CD4-positive, alpha-beta T cell treated with Interleukin-4 for 4 hours (primary cell): ENCODE measurements at regions not wholly inside any gene's neighbourhood (a gene's known extent, or its start where the extent isn't known, plus 50 kb on each side); places are given as distances from the start of the nearest gene placed in this dataset.
"Not testable (repeated sequence)": the region's sequence is repeated elsewhere in the genome, so short reads cannot be mapped to it uniquely, and the experiment has no call there.

ENCODE experiments used
- DNase-seq: peaks from one replicate; pipeline ENCODE4 v3.0.0-alpha.2; 2020

GRCh38 chr15:93811305-93811704 is 420.1 kb upstream of the MCTP2 start:
- no peak for DNase-seq

DNA sequence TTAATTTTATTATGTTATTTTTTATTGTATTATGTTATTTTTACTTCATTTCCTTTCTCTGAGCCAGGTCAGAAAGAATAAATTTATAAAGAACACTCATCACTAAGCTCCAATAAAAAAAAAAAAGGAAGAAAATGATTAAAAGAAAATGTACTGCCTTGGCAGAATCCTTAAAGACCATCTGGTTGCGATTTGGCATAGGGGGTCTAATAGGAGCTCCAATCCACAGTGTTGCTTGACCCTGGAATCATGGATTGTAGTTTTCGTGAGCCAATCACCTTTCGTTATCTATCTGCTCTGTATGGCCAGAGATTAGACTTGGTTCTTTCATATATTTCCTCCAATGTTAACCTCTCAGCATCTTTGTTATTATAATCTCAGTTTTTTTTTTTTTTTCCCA is 421.8 kb upstream of the MCTP2 start:
- DNase-seq: no peak

DNA sequence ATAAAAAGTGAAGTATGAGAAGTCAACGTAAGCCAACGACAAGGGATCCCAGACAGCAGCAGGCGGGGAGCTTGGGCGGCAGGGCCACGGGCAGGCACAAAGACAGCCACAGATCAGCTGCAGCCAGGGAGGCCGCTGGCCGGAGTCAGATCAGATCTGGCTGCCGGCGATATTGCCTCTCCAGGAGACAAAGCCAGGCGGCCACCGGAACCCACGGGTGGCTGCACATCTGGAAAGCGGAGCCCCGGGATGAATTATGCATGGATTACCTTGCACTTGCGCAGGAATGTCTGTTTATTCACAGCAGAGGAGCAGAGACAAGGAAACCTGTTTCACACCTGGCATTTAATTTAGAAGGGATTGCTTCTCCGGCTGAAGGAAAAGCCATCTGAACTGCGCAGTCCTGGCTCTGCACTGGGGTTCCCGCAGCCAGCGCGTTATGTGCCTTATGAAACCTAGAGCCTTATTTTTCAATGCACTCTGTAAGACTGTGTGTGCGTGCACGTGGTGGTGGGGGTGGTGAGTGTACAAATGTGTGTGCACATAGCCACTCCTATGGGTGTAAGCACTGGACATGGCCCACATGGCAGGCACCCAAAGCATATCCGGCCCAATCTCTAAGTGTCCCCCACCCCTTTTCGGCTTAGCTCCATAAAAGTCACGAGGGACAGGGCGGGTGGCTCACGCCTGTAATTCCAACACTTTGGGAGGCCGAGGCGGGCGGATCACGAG is 427.8 kb upstream of the MCTP2 start:
- no peak for DNase-seq

- DNase-seq: no peak
Measured at GRCh38 chr15:93801206-93801605, 430.2 kb upstream of the MCTP2 start.

GRCh38 chr15:93800805-93801204 is 430.6 kb upstream of the MCTP2 start:
- no peak for DNase-seq

DNA sequence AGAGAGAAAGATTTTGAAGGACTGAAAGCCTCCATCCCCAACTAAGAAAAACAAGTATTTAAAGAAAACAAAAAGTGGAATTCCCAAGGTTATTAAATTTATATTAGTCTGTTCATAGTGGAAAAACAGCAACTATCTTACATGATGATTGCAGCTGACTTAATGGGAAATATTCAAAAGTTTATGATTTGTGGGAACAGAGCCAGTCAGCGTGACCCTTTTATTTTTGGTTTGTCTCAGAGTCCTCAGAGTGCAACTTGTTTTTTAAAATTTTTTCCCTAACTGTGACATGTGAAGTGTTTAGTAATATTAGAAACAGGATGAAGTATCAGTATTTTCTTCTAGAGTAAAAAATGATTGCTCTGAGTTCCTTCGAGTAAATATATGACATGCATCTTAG is 441.9 kb upstream of the MCTP2 start:
- DNase-seq: no peak

DNA sequence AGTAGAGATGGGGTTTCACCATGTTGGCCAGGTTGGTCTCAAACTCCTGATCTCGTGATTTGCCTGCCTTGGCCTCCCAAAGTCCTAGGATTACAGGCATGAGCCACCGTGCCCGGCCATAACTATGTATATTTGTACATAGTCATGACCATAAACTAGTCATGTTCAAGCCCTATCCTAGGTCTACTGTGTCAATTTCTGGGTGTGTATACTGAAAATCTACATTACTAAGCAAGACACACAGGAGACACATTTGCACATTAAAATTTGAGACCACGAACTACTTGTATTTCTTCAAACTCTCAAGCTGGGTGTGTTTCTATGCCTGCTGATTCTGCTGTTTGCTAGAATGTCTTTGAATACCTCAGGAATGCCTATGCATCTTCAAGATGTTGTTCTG is 451.3 kb upstream of the MCTP2 start:
- DNase-seq: no peak

- no peak for DNase-seq
Measured at GRCh38 chr15:93779341-93779740, 452.0 kb upstream of the MCTP2 start.

GRCh38 chr15:93771196-93772030 is 459.9 kb upstream of the MCTP2 start:
- no peak for DNase-seq

GRCh38 chr15:93770788-93771187 is 460.6 kb upstream of the MCTP2 start:
- no peak for DNase-seq

- no peak for DNase-seq
Measured at GRCh38 chr15:93762036-93762435, 469.3 kb upstream of the MCTP2 start.

DNA sequence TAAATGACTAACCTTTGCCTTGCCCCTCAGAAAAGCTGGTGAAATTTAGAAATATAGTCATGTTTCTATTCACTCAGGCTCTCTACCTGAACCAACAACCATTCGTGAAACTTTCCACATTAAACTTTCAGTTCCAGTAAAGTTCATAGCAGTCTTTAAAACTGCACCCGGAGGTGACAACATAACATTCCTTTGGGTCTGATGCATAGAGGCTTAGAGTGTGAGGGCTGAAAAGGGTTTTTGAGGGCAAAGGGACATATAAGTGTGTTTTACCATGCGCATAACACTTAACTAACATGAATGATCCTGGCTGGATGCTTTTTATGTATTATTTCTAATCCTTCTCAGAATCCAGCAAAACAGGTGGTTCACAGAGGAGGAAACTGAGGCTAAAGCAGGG is 471.7 kb upstream of the MCTP2 start:
- DNase-seq: no peak

DNA sequence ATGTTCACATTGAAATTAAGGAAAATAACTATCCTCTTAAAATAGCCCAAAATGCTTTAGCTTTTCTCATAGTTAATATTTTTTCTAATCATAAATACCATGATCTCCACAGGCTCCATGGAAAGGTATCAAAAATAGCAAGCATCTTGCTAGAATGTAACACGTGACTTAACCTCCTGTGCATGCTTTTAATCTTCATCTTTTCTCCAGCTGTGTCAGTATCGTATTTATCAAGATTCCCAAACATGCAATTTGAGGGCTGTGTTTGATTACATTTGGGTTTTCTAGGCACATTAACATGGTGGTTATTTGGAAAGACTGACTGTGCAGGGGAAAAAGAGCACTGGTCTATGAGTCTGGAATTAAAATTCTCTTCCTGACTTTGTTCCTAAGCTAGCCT is 472.5 kb upstream of the MCTP2 start:
- DNase-seq: no peak

DNA sequence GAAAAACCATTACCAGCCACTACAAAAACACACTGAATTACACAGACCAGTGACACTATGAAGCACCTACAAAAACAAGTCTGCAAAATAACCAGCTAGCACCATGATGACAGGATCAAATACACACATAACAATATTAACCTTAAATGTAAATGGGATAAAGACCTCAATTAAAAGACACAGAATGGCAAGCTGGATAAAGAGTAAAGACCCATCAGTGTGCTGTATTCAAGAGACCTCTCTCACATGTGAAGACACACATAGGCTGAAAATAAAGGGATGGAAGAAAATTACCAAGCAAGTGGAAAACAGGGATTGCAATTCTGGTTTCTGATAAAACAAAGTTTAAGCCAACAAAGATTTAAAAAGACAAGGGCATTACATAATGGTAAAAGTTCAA is 482.7 kb upstream of the MCTP2 start:
- no peak for DNase-seq

DNA sequence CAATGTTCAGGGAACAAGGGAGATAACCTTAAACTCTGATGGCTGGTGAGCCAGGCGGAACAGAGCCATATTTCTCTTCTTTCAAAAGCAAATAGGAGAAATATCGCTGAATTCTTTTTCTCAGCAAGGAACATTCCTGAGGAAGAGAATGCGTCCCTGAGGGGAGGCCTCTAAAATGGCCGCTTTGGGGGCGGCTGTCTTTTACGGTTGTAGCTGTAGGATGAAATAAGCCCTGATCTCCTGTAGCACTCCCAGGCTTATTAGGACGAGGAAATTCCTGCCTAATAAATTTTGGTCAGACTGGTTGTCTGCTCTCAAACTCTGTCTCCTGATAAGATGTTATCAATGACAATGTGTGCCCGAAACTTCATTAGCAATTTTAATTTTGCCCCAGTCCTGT is 496.4 kb upstream of the MCTP2 start:
- not testable (repeated sequence) for DNase-seq

- DNase-seq: no peak
Measured at GRCh38 chr15:93730724-93731123, 500.6 kb upstream of the MCTP2 start.

GRCh38 chr15:93722165-93722564 is 509.2 kb upstream of the MCTP2 start:
- DNase-seq: no peak

- DNase-seq: no peak
Measured at GRCh38 chr15:93720607-93721006, 510.8 kb upstream of the MCTP2 start.

- no peak for DNase-seq
Measured at GRCh38 chr15:93719921-93720351, 511.4 kb upstream of the MCTP2 start.

- no peak for DNase-seq
Measured at GRCh38 chr15:93716615-93717231, 514.6 kb upstream of the MCTP2 start.

DNA sequence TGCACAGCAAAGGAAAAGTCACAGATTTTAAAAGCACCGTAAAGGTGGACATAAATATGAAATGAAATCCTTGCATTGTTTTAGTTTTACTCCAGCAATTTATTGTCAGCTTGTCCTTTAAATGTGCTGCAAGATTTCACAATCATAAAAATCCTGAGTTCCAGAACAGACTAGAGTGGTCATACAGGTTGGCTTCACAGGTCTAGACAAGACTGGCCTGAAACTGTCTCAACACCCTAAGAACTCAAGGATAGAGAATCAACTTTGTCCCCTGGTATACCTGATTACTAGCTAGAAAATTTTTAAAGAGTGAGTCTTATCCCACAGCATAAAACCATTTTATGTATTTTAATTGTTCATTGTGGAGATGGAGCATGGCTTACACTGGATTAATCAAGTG is 521.7 kb upstream of the MCTP2 start:
- DNase-seq: no peak

DNA sequence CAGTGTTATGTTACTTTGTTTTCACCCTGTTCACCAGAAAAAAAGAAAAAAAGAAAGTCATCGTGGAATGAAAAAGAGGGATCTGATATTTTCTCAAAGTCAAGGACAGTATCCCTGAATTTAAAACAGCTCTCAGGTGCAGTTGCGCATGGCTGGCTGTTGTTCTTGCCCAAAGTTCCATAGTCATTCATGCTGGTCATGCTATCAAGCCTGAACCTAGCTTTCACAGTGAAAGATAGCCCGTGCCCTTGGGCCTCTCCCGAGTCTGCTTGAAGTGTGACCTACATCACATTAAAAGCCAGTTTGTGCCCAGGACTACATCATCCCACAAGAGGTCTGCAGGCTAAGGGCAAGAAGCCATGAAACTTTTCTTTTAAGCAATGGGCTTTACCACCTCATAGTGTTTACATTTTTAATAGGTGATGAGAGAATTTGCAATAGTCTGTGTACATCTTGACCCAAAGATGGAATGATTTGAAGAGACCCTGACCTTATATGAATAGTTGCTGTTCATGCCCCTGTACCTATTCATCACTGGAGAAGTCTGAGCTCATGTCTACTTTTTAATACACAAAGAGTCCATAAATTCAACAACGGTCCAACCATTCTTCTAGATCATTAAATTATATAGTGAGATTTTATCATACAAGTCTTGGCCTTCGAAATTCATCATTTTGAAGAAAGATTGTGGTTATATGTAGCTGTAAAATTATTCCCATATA is 522.5 kb upstream of the MCTP2 start:
- no peak for DNase-seq

GRCh38 chr15:93707751-93708150 is 523.6 kb upstream of the MCTP2 start:
- DNase-seq: no peak
